Body of pancreas (tissue), 4 donors: ENCODE measurements at regions not wholly inside any gene's neighbourhood (a gene's known extent, or its start where the extent isn't known, plus 50 kb on each side); places are given as distances from the start of the nearest gene placed in this dataset.
"Not testable (repeated sequence)": the region's sequence is repeated elsewhere in the genome, so short reads cannot be mapped to it uniquely, and the experiment has no call there.

Experiments used
- ATAC-seq: fragments of 150-250 bp; one replicate; pipeline ENCODE4 v1.9.1; 2016
- DNase-seq, 4 donors: peaks; one replicate each; pipeline ENCODE4 v3.0.0-alpha.2; 2019
- H3K27ac ChIP-seq, 4 donors: fragments of 200-600 bp; sonication (generic); 1 replicate in 3 of 4; 2 replicates in 1 of 4; pipeline versions ENCODE4 v1.5.1 to v1.6.1; 2016 to 2019; ENCODE audit warnings: mild to moderate bottlenecking in 1 of 4, mixed read lengths in 1 of 4, moderate library complexity in 1 of 4
- H3K27me3 ChIP-seq, 2 donors: fragments of 200-600 bp; sonication (generic); one replicate each; pipeline ENCODE4 v1.6.0; 2016; ENCODE audit warnings: mild to moderate bottlenecking in 1 of 2
- H3K36me3 ChIP-seq, 2 donors: fragments of 200-600 bp; sonication (generic); replicated peaks in 1 of 2; 2 replicates each; pipeline ENCODE4 v1.5.1; 2016; ENCODE audit warnings: low read depth in 2 of 2; ENCODE audit not compliant: insufficient read depth in 1 of 2
- H3K4me1 ChIP-seq: fragments of 200-600 bp; sonication (generic); one replicate; pipeline ENCODE4 v1.6.0; 2016
- H3K4me3 ChIP-seq, 2 donors: fragments of 200-600 bp; sonication (generic); 1 replicate in 1 of 2; 2 replicates in 1 of 2; pipeline ENCODE4 v1.5.1; 2016 to 2019
- H3K9me3 ChIP-seq, 3 donors: fragments of 200-600 bp; sonication (generic); 1 replicate in 2 of 3; 2 replicates in 1 of 3; pipeline ENCODE4 v1.5.1; 2016
- POLR2A ChIP-seq, 3 donors: fragments of 450-650 bp; IDR thresholded peaks; one replicate each; pipeline ENCODE4 v1.6.1; 2016; ENCODE audit warnings: antibody characterized with exemption in 3 of 3, mild to moderate bottlenecking in 2 of 3
- WGBS, 2 donors: methylation state at CpG; one replicate each; pipeline ENCODE4 v1.1.5; 2017; 5-methylcytosine and 5-hydroxymethylcytosine counted together
- intact Hi-C: fragments of 100-400 bp; cut with DNase I; formaldehyde crosslinking; loops from one replicate; pipeline ENCODE4 v1.15.1; 2023
- TF ChIP-seq, protein P1 (sequence below), 7 experiments: fragments of 450-650 bp in 4 of 7; fragments of 200-600 bp in 3 of 7; sonication (generic) in 3 of 7; IDR thresholded peaks; one replicate each; pipeline ENCODE4 v1.5.1; 2016 to 2019; ENCODE audit warnings: antibody characterized with exemption in 7 of 7

DNA sequence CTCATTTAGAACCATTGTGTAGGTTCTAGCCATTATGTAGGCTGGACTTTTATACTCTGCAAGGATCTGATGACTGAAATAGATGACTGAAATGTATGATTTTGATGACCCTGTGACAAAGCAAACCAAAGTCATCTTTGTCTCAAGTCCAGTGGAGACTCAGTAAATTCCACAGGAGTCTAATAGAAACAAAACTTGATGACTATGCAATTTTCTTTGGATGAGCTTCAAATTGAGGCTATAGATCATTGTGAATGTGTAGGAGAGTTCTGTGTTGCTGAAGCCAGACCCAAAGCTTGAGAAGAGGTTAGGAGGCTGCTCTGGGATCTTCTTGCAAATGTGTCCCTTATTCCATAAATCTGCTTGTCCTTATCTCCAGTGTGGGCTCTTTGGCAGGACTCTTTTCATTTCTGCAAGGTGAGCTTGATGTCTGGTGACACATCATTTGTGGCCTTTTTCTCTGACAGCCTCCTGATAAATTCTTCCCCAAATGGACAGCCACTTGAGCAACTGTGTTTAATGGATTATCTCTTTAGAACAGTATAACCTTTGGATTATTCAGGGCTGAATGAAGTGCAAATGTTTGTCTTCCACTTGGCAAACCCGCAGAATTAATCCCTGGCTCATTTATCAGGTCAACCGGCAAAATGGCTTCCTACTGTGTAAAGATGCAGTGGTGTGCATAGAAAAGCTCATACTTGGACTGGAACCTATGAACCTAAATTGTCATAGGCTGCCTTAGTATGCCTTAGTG is 235.1 kb upstream of the ANKH start:
- no peak for TF ChIP-seq POLR2A (IDR thresholded peaks at IDR 0.05)
- TF ChIP-seq, protein P1, sequence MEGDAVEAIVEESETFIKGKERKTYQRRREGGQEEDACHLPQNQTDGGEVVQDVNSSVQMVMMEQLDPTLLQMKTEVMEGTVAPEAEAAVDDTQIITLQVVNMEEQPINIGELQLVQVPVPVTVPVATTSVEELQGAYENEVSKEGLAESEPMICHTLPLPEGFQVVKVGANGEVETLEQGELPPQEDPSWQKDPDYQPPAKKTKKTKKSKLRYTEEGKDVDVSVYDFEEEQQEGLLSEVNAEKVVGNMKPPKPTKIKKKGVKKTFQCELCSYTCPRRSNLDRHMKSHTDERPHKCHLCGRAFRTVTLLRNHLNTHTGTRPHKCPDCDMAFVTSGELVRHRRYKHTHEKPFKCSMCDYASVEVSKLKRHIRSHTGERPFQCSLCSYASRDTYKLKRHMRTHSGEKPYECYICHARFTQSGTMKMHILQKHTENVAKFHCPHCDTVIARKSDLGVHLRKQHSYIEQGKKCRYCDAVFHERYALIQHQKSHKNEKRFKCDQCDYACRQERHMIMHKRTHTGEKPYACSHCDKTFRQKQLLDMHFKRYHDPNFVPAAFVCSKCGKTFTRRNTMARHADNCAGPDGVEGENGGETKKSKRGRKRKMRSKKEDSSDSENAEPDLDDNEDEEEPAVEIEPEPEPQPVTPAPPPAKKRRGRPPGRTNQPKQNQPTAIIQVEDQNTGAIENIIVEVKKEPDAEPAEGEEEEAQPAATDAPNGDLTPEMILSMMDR (IDR thresholded peaks at IDR 0.05): no peak
- WGBS, 2 donors: 23 to 36% methylated on average over 2 of the region's 2 CpGs
- Histone ChIP-seq H3K9me3 (no peaks in the 10 kb centered on the region), H3K4me3 (no peak overlapping the region), H3K4me1 (no peaks in the 10 kb centered on the region), H3K27me3 (no peaks in the 10 kb centered on the region), H3K27ac (no peak overlapping the region), H3K36me3 (no peaks in the 10 kb centered on the region)
- intact Hi-C loops: no loop called here
- ATAC-seq: no peak
- DNase-seq: peak in 1 of 4 donors; percentile 7

GRCh38 chr5:15105799-15106393 is 234.3 kb upstream of the ANKH start:
- H3K4me1 ChIP-seq: no peaks in the 10 kb centered on the region
- no peak overlapping the region for H3K27ac ChIP-seq
- 40 to 49% methylated on average over 2 of the region's 2 CpGs for WGBS, 2 donors
- H3K36me3 ChIP-seq: no peaks in the 10 kb centered on the region
- ATAC-seq (peak; percentile 52), DNase-seq (peak; percentile 24 to 45 (median 43))
- intact Hi-C loops: no loop called here
- H3K9me3 ChIP-seq: no peaks in the 10 kb centered on the region
- no peak overlapping the region for H3K4me3 ChIP-seq
- no peak for TF ChIP-seq POLR2A (IDR thresholded peaks at IDR 0.05)
- TF ChIP-seq, protein P1 (IDR thresholded peaks at IDR 0.05): peak; percentile 35 to 79 (median 56)
- H3K27me3 ChIP-seq: no peaks in the 10 kb centered on the region

GRCh38 chr5:15103864-15104263 is 232.3 kb upstream of the ANKH start:
- no peak for DNase-seq
- H3K4me1 ChIP-seq: no peaks in the 10 kb centered on the region
- ATAC-seq: no peak
- H3K4me3 ChIP-seq: no peak overlapping the region
- TF ChIP-seq POLR2A (IDR thresholded peaks at IDR 0.05): no peak
- TF ChIP-seq, protein P1 (IDR thresholded peaks at IDR 0.05): no peak
- intact Hi-C loops: no loop called here
- H3K9me3 ChIP-seq: no peaks in the 10 kb centered on the region
- 52 to 56% methylated on average over 3 of the region's 3 CpGs for WGBS, 2 donors
- no peak overlapping the region for H3K27ac ChIP-seq
- H3K27me3 ChIP-seq: no peaks in the 10 kb centered on the region
- H3K36me3 ChIP-seq: no peaks in the 10 kb centered on the region

DNA sequence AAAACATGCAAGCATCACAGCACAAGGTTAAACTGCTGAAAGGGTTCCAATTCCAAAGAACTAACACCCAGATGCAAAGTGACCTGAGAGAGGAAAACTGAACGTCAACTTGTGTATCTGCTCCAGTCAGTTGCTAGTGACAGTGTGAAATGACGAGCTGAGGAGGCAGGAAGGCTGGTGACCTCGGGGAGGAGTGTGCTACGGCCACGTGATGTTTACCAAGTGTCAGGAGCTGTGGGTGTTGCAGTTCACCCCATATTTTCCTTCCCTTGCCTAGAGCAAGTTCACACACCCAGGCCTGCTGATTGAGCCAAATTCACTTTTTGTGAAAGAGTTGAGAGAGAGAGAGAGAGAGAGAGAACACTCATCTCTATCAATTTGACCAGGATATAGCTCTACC is 231.6 kb upstream of the ANKH start:
- WGBS, 2 donors: 8 to 10% methylated on average over 5 of the region's 5 CpGs
- TF ChIP-seq, protein P1 (IDR thresholded peaks at IDR 0.05): no peak
- TF ChIP-seq POLR2A (IDR thresholded peaks at IDR 0.05): no peak

DNA sequence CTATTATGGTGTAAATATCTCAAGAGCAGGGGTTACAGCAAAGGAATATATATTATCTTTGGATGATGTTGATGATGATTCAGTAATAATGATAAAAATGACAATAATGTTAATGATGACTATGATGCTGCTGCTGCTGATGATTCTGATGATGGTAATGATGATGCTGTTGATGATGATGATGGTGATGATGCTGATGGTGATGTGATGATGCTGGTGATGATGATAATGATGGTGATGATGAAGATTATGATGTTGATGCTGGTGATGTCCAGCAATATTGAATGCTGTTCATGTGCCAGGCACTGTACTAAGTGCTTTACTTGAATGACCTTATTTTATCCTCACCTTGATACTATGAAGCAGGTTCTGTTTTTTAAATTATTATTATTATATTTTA is 226.0 kb upstream of the ANKH start:
- DNase-seq (no peak), ATAC-seq (no peak)
- TF ChIP-seq, protein P1 (IDR thresholded peaks at IDR 0.05): no peak
- no peak for TF ChIP-seq POLR2A (IDR thresholded peaks at IDR 0.05)
- Histone ChIP-seq H3K27ac (no peak overlapping the region), H3K36me3 (no peaks in the 10 kb centered on the region), H3K9me3 (no peaks in the 10 kb centered on the region), H3K4me1 (no peaks in the 10 kb centered on the region), H3K27me3 (no peaks in the 10 kb centered on the region), H3K4me3 (no peak overlapping the region)
- intact Hi-C loops: no loop called here

More for the DNA sequence above, 231.6 kb upstream of the ANKH start:
- H3K4me3 ChIP-seq: no peak overlapping the region
- H3K4me1 ChIP-seq: no peaks in the 10 kb centered on the region
- no peaks in the 10 kb centered on the region for H3K36me3 ChIP-seq
- ATAC-seq (no peak), DNase-seq (no peak)
- no peaks in the 10 kb centered on the region for H3K9me3 ChIP-seq
- intact Hi-C loops: no loop called here
- H3K27me3 ChIP-seq: no peaks in the 10 kb centered on the region
- no peak overlapping the region for H3K27ac ChIP-seq

GRCh38 chr5:15096686-15097085 is 225.1 kb upstream of the ANKH start:
- WGBS, 2 donors: 91 to 93% methylated on average over 9 to 17 of the region's 22 CpGs
- DNase-seq, H3K9me3 ChIP-seq, H3K36me3 ChIP-seq, intact Hi-C loops, H3K4me1 ChIP-seq, H3K4me3 ChIP-seq, H3K27ac ChIP-seq, H3K27me3 ChIP-seq, ATAC-seq: not testable (repeated sequence)
